ENCODE measurements at regions not wholly inside any gene's neighbourhood (a gene's known extent, or its start where the extent isn't known, plus 50 kb on each side); places are given as distances from the start of the nearest gene placed in this dataset.
A peak's percentile ranks its signal among the peaks of the same experiment; 100 is the strongest.
"Not testable (repeated sequence)": the region's sequence is repeated elsewhere in the genome, so short reads cannot be mapped to it uniquely, and the experiment has no call there.

GRCh38 chr5:130937046-130937445 is 228.0 kb downstream of the HINT1 start:
- no peak for DNase-seq

DNA sequence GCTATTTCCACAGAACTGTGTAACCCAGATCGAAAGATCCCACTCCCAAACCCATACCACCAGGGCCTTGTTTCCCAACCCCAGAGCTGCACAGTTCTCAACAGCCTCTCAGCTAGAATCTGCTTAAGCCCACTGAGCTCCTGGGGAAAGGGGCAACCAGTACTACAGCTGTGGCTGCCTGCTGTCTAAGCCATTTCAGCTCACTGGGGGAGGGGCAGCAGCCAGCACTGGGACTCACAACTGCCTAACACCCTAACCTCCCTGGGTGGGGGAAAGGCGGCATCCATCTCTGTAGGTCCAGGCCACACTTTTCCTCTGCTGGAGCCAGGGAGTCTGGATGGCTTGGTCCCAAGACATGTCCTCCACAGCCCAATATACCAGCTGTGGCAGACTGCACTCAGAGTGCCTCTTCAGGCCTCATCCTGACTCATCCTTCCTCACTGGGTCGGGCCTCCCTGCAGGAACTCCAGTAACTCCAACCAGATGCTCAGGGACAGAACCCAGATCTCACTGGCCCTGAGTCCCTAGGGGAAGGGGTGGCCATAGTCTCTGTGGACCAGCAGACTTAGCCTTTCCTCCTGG is 241.4 kb downstream of the HINT1 start:
- DNase-seq, result no peak

- DNase-seq, result no peak
These were observed 253.0 kb downstream of the HINT1 start for GRCh38 chr5:130912088-130912487.

- no peak for DNase-seq
These were observed 256.9 kb downstream of the HINT1 start for GRCh38 chr5:130908186-130908585.

GRCh38 chr5:130897537-130898195 is 267.4 kb downstream of the HINT1 start:
- DNase-seq, result not testable (repeated sequence)

DNA sequence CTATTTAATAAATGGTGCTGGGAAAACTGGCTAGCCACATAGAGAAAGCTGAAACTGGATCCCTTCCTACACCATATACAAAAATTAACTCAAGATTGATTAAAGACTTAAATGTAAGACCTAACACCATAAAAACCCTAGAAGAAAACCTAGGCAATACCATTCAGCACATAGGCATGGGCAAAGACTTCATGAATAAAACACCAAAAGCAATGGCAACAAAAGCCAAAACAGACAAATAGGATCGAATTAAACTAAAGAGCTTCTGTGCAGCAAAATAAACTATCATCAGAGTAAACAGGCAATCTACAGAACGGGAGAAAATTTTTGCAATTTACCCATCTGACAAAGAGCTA is 267.9 kb downstream of the HINT1 start:
- not testable (repeated sequence) for DNase-seq

DNA sequence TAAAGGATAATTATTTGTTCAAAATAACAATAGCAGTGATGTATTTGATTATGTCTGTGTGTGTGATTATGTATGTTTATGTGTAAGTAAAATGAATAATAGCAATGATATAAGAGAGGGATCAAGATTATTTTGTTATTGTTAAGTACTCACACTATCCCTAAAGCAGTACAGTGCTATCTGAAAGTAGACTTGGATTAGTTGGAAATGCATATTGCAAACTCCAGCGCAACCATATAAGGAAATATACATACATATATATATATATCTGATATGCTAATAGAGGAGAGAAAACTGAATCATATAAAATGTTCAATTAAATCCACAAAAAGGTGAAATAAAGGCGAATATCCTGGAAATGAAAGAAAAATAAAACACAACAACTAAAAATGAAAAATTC is 268.4 kb downstream of the HINT1 start:
- no peak for DNase-seq

DNA sequence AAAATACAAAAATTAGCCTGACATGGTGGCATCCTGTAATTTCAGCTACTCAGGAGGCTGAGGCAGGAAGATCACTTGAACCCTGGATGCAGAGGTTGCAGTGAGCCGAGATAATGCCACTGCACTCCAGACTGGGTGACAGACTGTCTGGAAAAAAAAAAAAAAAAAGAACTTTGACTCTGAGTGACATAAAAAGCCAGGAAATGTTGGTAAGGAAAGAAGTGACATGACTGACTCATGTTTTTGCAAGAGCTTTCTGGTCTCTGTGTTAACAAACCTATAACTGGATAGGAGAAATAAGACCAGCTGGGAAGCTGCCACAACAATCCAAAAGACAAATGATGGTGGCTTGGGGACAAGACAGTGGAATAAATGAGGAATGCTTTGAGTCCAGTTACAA is 272.1 kb downstream of the HINT1 start:
- no peak for DNase-seq

GRCh38 chr5:130890610-130891009 is 274.4 kb downstream of the HINT1 start:
- DNase-seq, result no peak

DNA sequence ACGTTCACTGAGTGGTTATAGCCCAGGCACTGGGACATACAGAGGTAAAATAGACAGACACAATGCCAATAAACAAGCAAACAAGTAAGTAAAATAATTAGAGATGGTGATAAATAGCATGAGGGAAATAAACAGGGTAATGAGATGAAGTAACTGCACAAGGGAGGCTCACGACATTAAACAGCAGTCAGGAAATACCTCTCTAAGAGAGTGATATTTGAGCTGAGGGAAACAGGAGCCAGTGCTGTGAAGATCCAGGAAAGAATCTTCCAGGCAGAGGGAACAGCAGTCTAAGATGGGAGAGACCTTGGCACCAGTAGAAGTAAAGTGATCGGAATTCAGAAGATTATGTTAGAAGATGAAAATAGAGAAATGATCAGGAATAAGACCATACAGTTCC is 279.4 kb downstream of the HINT1 start:
- no peak for DNase-seq

DNA sequence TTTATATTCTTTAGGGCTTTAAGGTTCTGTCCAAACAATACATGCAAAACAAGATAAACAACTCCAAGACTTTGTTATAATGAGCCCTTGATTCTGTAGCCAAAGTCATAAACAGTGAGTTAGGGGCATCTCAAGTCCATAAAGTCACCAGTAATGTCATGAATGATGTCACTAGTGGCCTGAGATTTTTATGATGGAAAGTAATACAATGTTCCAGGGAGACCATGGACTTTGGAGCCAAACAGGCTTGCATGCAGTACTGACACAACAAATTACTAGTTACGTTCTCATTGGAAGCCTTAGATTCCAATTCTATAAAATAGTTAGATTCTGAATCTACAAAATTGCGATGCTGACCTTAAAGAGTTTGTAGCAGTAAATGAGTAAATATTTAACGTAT is 280.0 kb downstream of the HINT1 start:
- no peak for DNase-seq

- DNase-seq, result no peak
These were observed 281.0 kb downstream of the HINT1 start for GRCh38 chr5:130884023-130884422.

GRCh38 chr5:130875656-130876055 is 289.4 kb downstream of the HINT1 start:
- DNase-seq, result no peak

GRCh38 chr5:130874861-130875417 is 290.1 kb downstream of the HINT1 start:
- no peak for DNase-seq

DNA sequence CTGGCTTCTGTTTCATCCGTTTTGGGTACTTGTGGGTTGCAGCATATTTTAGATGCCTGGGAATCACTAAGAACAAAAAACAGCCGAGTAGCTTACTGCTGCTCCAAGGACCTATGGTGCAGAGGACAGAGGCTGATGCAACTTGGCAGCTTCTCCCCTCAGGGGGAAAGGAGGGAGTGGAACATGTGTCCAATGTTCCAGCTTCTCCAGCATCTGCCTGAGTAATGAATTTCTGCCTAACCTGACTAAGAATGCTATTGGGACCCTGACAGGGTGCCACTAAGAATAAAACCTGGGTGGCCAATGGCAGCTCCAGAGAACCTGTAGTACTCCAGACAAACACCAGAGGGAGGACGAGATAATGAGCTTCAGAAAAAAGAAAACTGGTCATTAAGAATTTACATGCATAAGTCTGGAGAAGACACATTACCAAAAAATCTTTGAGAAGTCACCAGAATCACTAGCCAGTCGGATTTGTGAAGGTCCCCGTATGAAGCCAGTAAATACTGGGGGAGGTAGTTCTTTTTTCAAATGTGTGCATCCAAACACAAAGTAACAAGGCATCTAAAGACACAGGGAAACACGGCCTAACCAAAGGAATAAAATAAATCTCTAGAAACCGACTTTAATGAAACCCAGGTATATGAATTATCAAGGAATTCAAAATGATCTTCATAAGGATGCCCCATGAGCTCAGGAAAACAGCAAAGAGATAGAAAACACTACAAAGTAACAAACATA is 293.5 kb downstream of the HINT1 start:
- DNase-seq, result peak; percentile 28

DNA sequence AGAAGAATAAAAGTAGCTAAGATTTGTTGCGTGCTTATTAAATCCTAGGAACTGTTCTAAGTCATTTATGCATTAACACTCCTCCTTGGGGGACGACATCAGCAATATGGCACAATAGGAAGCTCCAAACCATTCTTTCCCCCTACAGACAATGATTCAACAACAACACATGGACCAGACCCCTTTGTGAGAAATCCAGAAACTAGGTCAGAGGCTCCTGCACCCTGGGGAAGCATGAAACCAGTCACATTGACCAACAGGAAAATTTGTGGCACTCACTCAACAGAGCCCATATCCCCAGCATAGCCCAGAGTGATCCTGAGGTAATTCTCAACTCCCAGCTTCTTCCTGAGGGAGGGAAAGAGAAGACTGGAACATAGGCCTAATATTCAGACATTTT is 294.4 kb downstream of the HINT1 start:
- no peak for DNase-seq

GRCh38 chr5:130868186-130868840 is 296.7 kb downstream of the HINT1 start:
- no peak for DNase-seq

- no peak for DNase-seq
These were observed 319.8 kb downstream of the HINT1 start for GRCh38 chr5:130845049-130845765.

DNA sequence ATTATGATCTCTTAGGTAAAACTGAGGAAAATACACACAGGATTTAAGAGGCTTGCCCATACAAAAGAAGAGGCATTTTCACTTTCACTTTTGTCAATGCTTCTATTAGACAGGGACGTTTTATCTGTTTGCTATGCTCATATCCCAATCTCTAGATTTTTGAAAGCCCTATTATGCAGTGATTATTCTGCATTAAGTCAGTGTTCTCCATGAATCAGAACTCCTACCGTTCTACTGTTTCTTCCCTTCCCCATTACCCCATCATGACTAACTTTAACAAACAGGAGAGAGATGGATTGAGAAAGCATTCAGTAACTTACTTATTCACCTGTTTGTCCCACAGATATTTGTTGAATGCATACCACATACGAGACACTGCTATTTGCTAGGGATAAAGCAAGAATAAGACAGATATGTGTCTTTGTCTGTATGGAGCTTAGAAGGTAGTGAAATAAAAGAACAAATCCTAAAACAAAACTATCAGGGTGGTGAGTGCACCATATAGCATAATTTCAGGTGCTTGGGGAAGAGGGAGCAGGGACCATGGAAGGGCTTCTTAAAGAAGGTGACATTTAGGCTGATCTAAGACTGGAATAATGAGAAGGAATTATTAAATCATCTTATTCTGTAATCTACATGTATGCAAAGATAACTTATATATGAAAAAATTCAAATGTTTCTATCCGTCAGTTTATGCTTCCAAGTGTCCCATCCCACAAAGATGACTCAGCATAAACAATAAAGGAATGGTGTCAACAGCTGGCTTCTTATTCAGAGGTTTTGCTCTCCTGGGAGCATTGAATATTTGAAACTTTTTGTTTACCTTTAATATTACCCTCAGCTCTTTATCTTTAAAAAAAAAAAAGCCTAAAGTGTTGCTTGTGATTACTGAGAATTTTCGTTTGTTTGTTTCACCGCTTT is 328.1 kb downstream of the HINT1 start:
- DNase-seq, result no peak

GRCh38 chr5:130817598-130818384 is 347.3 kb downstream of the HINT1 start:
- not testable (repeated sequence) for DNase-seq

DNA sequence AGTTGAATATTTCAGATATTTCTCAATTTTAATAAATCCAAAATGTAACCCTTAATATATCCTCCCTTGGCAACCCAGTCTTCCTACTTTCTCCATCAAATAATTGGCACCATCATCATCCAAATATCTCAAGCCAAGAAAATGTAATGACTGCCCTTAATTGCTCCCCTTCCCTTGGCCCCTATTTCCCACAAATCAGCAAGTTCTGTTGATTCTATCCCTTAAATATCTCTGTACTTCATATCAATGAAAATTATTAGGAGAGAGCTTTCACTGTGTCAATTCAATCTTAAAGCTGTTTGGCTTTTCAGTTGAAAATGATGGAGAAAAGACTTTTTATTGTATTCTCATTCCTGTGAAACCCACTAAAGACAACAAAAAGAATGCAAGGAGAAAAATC is 349.8 kb downstream of the HINT1 start:
- DNase-seq, result no peak

Measured in activated CD8-positive, alpha-beta memory T cell treated with anti-CD3 and anti-CD28 coated beads, Interleukin-2, amount 50 U/mL, for 4 hours (primary cell).